ENCODE measurements at regions not wholly inside any gene's neighbourhood (a gene's known extent, or its start where the extent isn't known, plus 50 kb on each side); places are given as distances from the start of the nearest gene placed in this dataset.
"Not testable (repeated sequence)": the region's sequence is repeated elsewhere in the genome, so short reads cannot be mapped to it uniquely, and the experiment has no call there.

DNA sequence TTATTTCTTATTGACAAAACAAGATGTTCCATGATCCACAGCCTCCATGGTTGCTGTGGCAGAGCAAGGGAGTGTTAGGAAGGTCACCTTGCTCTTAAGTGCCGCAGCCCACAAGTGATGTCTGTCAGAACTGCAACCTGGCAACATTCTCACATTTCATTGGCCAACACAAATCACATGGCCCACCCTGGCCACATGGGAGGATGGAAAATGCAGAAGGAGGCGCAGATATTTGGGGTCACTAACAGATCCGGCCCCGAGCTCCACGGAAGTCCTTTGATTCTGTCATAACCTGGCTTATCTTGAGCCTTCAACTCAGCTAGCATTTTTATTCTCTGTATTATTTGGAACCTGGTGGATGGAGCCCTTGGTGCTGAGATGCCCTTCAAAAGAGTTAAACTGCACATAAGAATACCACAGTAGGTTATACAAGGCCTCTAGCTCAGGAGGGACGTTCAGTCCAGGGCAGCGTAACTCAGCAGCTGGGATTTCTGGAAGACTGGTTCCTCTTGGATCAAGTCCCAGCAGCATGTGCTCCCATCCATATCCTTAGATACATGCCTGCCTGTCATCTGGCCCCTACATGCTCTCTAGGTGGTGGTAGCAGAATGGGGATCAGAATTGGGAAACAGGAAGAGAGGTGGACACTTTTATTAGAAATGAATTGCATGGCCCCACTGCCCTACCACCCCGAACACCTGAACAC is 508.1 kb downstream of the HAPSTR1 start:
- DNase-seq: no peak

DNA sequence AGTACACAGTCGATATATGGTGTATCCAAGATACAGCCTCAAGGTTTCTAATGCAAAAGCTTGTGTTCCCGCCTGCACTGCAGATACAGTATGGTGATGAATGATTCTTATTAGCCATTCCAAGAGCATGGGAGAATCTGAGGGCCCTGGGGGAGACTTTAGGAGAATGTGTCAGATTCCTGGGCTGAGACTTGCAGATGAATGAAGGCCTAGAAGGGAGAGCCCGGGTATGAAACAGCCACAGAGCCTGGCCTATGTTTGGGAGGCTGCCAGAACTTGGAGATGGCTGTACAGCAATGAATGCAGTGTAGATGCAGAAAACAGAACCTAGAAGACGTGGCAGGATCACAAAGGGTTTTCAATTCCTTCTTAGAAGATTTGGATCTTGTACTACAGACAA is 510.7 kb downstream of the HAPSTR1 start:
- DNase-seq: no peak

DNA sequence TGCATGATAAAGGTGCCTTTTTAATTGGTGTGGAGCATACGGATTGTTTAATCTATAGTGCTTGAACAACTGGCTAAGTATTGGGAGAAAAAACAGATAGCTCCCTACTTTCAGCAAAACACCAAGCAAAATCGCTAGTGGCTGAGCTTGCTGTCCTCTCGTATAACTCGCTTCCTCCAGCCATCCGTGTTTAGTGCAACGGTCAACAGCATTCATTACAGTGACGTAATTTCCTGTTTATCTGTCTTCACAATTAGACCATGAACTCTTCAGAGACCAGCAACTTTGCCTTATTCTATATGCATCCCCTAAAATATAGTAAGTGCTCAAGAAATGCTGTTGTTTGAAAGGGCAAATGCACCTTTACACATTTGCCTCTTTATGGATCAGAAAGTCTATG is 511.9 kb downstream of the HAPSTR1 start:
- no peak for DNase-seq

DNA sequence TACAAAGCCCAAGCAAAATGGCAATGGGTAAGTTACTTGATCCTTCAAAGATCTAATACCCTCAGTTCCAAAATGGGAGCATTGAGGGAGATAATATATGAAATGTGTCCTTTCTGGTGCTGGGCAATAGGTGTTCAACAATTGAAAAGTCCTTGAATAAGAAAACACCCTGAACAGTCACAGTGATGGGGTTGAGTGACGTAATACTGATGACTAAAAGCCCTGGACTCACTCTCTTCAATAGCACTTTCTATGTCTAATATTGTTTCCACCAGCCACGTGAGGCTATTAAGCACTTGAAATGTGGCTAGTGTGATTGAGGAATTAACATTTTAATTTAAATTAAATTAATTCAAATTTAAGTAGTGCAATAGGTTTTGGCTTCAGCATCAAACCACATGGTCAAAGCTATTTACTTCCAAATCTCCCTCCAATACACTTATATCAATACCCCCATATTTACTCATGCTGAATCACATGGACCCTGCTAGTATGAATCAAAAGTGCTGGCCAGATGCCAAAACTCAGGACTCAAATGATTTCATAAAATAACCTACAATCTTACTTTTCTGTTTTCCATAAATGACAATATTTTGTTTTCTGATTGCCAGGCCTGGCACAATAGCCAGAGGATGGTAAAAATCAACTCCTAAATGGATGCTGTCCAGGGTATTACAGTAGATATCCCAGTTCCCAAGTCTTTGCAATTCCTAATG is 516.2 kb downstream of the HAPSTR1 start:
- DNase-seq: no peak

DNA sequence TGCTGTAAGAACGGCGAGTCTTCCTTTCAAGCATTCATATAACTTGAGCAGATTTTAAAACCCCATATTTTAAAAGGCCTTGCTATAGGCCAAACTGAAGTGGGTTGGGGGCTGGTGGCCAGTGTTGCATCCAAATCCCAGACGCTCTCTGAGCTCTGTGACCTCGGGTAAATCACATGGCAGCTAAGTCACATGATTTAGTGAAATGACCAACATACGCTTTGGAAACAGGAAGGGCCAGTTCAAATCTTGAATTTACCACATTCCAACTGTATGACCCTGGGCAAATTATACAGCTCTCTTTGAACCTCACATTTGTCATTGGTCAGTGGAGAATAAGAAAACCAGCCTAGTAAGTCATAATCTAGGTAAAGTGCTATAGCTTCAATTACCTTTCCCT is 519.3 kb downstream of the HAPSTR1 start:
- DNase-seq: no peak

DNA sequence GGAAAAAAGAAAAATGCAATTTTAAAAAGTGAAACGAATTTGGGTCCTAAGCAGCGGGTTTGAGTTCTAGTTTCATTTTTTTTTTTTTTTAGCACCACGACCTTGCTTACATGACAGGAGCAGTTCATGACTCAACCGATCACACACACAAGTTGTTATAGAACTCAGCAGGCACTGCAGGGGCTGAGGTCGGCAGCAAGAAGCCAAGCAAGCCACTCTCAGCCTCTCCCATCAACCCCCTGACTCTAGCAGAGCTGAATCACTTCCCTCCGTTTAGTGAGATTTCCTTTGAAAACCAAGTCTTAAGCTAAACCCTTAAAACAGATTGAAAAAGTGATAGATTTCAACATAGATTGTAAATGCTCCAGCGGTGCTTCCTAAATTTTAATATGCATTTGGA is 520.8 kb downstream of the HAPSTR1 start:
- DNase-seq: no peak

DNA sequence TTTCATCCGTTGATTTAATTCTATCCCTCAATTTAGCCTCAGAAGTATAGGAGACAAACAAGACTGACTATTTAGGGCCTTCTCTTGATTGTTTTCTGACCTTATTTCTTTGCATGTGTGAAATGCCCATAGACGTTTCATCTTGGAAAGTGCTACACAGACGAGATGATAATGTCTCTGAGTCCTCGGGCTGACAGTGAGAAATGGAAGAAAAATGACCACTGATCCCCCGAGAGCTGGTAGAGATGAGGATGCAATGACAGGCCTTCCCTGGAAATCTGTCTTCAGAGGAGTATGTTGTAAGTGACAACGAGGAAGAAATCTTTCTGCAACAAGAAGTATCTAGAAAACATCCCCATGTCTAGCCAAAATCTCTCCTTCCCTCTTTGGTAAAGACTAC is 522.9 kb downstream of the HAPSTR1 start:
- DNase-seq: no peak

DNA sequence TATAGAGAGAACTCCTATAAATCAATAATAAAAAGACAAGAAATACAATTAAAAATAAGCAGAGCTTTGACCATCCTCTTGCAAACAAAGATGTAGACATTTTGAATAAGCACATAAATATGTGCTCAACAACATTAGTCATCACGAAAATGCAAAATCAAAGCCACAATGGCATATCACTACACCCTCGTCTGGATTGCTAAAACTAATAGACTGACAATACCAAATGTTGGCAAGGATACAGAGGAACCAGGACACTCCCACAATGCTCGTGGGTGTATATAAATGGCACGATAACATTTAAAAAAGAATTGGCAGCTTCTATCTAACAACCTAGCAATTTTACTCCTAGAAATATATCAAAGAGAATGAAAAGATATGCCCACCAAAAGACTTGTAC is 530.8 kb downstream of the HAPSTR1 start:
- DNase-seq: no peak

DNA sequence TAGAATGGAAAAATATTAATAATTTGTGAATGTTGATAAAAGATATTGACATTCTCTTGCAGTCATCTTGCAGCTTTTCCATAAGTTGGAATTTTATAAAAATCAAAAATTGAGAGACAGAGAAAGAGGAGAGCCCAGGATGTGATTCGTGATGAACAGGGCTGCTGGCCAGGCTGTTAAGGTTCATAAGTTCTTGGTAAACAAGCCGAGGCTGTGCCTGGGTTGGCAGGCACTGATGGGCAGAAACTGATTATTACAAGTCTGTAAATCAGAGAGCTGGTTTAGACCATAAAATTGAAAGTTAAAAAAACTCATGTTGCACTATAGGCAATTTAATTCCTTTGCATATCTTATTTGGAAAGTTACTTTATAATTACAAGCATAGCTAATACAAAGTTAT is 533.7 kb downstream of the HAPSTR1 start:
- DNase-seq: no peak

DNA sequence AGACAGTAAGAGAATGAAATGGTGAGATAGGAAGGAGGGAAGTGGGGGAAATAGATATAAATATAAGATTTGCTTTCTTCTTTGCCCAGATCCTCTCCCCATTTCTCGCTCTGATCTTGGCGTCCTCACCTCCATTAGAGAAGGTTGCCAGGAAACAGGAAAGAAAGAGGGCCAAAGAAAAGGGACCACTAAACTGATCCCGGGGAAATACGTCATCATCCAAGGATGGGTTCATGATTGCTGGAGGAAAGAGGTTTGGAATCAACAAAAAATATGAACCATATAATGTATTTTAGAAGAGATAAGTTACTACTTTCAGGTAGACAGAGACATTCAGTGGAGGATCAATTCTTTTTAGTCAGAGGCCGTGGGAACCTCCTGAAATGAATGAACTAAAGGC is 536.0 kb downstream of the HAPSTR1 start:
- DNase-seq: no peak

DNA sequence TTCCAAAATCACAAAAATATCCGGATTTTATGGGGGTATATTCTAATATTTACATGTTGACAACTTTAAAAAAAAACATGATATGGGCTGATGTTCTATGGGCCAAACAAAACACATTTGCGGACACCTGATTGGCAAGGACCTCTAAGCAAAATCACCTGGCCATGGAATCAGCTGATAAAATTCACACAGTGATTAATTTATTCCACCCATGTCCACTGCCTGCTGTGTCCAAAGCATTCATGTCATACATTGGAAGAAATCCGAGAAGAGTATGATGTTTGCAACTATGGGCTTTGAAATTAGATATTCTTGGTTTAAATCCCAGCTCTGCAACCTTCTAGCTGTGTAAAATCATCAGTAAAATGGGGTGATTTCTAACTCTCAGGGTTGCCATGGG is 538.7 kb downstream of the HAPSTR1 start:
- no peak for DNase-seq

DNA sequence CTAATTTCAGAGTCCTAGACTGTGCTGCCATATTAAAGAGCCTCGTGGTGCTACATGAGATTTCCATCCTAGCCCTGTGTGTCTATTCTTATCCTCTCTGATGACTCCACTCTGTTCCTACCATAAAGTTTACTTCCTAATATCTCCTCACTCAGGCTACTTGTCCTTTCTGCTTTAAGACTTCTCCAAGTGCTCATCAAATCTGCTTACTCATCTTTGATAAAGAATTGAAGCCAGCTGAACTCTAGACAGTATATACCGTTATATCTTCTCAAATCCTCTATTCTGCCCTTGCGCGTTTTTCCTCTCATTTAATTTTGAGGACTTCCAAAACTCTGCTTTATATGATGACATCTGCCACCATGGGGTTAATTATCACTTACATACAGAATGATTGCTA is 539.5 kb downstream of the HAPSTR1 start:
- no peak for DNase-seq

DNA sequence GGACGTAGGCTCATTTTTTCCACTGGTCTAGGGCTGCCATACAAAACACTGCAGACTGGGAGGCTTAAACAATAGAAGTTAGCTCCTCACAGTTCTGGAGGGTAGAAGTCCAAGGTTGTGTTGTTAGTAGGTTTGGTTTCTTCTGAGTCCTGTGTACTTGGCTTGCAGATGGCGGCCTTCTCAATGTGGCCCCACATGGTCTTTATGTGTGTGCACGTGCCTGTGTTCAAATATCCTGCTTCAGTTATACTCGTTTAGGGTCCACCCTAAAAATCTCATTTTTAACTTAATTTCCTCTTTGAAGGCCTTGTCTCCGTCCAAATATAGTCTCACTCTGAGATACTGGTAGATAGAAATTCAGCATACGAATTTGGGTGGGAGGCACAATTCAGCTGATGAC is 542.4 kb downstream of the HAPSTR1 start:
- DNase-seq: no peak

DNA sequence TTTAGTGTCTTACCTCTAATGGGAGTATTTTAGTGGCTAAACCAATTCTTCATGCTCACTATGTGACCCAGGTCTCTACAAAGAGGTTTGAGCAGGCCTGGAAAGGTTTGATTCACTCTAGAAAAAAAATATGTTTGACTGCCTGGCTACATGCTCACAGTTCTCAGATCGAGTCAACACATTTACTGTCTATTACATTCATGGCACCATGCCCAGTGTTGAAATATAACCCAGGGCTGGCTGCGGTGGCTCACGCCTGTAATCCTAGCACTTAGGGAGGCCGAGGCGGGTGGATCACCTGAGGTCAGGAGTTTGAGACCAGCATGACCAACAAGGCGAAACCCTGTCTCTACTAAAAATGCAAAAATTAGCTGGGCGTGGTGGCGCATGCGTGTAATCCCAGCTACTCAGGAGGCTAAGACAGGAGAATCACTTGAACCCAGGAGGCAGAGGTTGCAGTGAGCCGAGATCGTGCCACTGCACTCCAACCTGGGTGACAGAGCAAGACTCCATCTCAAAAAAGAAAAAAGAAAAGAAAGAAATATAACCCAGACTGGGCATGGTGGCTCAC is 543.8 kb downstream of the HAPSTR1 start:
- not testable (repeated sequence) for DNase-seq

DNA sequence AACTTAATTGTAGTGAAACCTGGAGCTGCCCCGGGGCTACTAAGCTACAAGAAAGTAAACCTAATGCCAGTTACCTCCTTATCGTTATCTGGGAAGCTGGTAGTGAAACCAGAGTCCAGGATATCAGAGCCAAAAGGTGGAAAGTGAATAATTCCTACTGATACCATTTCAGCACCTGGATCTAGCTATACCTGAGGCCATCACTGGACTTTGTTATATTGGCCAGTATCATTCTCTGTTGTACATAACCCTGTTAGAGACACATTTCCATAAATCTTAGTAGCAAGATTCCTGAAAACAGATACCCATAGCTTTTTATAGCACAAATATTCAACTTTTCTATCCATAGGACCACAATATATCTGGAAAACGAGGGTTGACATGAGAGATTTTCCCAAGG is 538.0 kb downstream of the GRIN2A start:
- DNase-seq: no peak

DNA sequence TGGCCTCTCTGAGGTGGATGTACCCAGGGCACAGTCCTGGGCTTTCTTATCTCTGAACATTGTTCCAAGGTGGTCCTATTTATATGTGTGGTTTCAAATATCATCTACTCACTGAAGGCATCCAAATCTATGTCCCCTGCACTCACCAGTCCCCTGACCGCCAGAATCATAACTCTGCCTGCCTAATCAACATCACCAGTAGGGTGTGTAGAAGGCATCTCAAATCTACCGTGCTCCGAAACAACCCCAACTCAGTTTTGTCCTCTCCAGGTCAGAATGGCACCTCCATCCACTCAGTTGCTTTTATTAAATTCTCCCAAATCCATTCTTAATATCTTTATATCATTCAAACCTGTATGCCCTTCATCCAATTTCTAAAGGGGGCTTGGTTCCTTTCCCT is 536.3 kb downstream of the GRIN2A start:
- DNase-seq: no peak

DNA sequence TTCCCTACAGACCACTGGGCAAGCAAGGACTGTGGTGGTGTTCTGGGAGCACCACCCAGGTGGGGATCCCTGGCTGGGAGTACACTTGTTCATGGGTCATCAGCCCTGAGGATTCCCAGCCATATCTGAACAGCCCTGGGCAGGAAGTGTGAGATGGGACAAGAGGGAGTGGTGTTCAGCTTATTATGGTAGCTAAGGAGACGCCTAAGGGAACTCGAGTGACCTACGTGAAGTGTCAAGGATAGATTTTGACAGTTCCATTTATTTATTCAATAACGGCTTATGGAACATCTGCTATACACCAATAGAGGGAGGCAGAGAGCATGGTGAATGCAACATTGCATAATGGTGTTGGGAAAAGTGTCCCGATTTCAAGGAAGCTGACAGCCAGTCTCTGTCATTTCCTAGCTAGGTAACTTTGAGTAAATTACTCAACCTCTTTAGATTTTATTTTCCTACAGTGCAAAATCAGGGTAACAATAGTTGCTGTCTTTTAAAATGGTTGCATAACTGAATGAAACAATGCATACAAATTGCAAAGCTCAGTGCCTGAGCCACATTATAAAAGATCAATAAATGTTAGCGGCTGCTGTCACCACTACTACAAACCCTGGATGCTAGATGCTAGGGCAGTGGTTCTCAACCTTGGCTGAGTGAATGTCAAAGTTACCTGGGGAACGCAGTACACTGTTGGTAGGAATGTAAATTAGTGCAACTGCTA is 534.1 kb downstream of the GRIN2A start:
- no peak for DNase-seq

DNA sequence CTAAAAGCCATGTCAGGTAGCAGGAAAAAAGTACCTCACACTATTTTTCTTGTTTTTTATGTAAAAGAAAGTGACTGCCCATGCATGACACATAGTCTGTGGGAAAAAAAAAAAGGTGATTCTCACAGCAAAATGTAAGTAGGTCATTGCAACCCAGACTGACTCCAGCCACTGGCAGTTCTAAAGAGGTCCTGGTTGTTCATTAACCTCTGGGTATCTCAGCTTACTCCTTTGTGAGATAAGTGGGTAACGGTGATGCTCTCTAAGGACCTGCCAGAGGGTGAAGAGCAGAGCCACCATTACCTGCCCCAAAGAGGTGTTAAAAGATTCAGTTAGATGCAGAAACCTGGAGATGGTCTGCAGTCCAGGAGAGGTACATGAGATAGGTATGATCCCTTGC is 531.9 kb downstream of the GRIN2A start:
- no peak for DNase-seq

DNA sequence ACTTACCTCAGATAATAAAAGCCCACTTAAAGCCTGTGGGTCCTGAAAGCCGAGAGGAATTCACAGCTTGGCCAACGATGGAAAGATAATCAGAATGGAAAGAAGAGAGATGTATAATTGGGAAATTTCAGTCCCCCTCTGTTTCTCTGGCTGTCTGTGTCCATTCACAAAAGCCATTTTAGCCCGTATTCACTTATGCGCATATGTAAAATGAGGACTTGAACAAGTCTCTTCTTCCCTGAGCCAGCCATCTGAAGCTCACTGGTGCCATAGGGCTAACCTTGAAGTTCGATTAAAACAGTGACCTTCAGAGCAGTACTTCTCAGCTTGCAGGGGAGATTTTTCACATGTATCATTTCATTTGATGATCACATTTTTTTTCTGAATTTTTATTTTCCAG is 527.2 kb downstream of the GRIN2A start:
- no peak for DNase-seq

DNA sequence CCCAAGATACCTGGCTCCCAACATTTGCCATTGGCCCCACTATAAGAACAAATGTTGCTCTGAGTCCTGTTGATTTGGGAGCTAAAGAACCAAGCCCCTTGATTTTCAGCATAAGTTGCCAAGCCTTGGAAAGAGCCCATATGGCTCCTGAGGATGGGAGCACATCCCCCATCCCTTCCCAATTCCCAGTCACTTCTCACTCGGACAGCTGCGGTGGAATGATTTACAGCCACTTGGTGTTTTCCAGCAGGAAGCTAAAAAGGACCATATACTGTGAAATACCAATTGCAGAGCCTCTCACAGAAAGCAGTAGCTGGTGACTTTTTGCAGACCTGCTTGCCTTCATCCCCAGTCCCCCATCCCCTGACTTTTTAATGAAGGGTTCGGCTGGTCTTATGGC is 524.6 kb downstream of the GRIN2A start:
- DNase-seq: no peak

DNA sequence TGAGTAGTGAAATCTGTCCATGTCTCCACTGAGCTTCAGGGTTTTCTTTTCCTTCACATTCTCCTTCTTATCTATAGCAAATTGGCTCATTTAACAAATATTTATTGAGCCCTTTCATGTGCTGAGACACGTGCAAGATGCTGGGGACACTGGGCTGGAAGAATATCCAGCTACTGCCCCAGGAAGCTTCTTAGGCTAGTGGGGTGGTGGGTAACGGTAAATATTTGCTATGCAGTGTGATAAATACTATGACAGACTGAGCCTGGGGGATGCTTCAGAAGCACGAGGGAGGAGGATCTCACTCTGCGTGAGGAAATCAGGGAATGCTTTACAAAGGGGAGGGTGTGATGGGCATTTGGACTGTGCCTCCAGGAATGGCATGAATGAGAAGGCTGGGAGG is 524.1 kb downstream of the GRIN2A start:
- no peak for DNase-seq

DNA sequence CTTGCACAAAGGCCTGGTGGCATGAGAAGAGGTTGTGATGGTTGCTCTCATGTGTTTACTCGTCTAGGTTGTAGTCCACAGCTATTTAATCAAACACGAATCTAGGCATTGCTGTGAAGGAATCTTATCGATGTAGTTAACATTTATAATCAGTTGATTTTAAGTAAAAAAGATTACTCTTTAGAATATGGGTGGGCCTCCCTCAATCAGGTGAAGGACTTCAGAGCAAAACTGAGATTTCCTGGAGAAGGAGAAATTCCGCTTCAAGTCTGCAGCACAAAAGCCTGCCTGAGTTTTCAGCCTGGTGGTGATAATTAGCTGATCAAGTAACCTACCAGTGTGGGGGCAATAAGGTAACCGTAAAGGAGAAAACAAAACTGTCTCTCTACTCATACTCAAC is 523.6 kb downstream of the GRIN2A start:
- DNase-seq: no peak

DNA sequence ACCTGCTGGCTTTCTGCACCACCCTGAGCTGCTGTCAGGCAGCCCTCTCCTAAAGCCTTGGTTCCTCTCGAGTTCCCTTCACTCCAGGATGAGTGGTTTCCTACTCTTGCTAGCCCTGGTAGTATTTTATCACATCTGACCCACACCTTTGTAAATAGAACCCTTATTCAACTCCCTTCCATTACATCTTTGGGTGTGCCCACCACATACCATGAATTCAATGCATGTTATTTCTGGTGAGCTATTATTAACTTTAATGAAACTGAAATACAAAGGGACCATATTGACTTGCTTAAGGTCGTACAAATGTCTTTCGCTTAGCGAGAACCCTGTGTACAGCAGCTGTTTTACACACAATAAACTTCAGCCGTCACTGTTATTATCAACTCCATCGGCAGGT is 521.3 kb downstream of the GRIN2A start:
- no peak for DNase-seq

All from GF-D8 (cell line).